K562 (cell line): ENCODE measurements at regions not wholly inside any gene's neighbourhood (a gene's known extent, or its start where the extent isn't known, plus 50 kb on each side); places are given as distances from the start of the nearest gene placed in this dataset.

Source experiments
- ATAC-seq: fragments of 200-7000 bp; cut with Tn5 transposase; 3 replicates; pipeline ENCODE4 v1.9.1; 2020; ENCODE audit warnings: moderate library complexity
- BruUV-seq: library from RNA; stranded (reverse); fragments of 400-500 nt; replicated peaks from 2 replicates; lab custom pipeline; 2021; lab: Mats Ljungman, UMichigan
- CTCF ChIA-PET: fragments of 300-600 bp; formaldehyde crosslinking; extraction: SDS; loops from one replicate; lab custom pipeline; 2021; ENCODE audit warnings: low intra/inter-chr PET ratio; lab: Yijun Ruan, JAX
- POLR2A ChIA-PET: fragments of 300-600, 350-650 bp; sonication (Branson Sonifier 250); formaldehyde crosslinking; extraction: SDS; loops from one replicate; lab custom pipeline; 2021; ENCODE audit warnings: antibody characterized with exemption, inconsistent platforms; lab: Yijun Ruan, JAX
- DNase-seq, 4 experiments: peaks; one replicate each; pipeline versions ENCODE4 v3.0.0 to v3.0.0-alpha.2; 2011 to 2018; ENCODE audit warnings: low spot score in 3 of 4, mixed read lengths in 3 of 4; ENCODE audit errors: extremely low read depth in 1 of 4
- FAIRE-seq: peaks from 2 replicates; lab custom pipeline; 2011; peaks lifted over from hg19 to GRCh38; lab: Jason Lieb, UNC
- H2AFZ ChIP-seq: 2 replicates; pipeline ENCODE4 v1.6.0; 2011; ENCODE audit warnings: low read depth, low read length, control low read depth, inconsistent platforms
- H3K27ac ChIP-seq: fragments of 200-600 bp; 3 replicates; pipeline ENCODE4 v1.8.0; 2011; ENCODE audit warnings: low read depth, mild to moderate bottlenecking, control low read depth, inconsistent platforms, low read length, moderate library complexity, mixed read lengths; ENCODE audit errors: extremely low read depth
- H3K27me3 ChIP-seq, 2 experiments: fragments of 300-600 bp in 1 of 2; 2 replicates in 1 of 2; 3 replicates in 1 of 2; pipeline versions ENCODE4 v1.6.0 to v1.8.0; 2011; ENCODE audit warnings: inconsistent platforms in 2 of 2, low read length in 2 of 2, mild to moderate bottlenecking in 1 of 2, mixed read lengths in 1 of 2, moderate library complexity in 1 of 2; ENCODE audit not compliant: control insufficient read depth in 2 of 2, insufficient read depth in 2 of 2
- H3K36me3 ChIP-seq: fragments of 300-600 bp; 3 replicates; pipeline ENCODE4 v1.8.0; 2011; ENCODE audit warnings: mild to moderate bottlenecking, low read length, inconsistent platforms; ENCODE audit not compliant: control insufficient read depth, insufficient read depth
- H3K4me1 ChIP-seq, 2 experiments: fragments of 200-600 bp in 1 of 2; replicated peaks in 1 of 2; 2 replicates in 1 of 2; 3 replicates in 1 of 2; pipeline versions ENCODE4 v1.5.1 to v1.8.0; 2011; ENCODE audit warnings: inconsistent platforms in 2 of 2, low read length in 2 of 2, mild to moderate bottlenecking in 1 of 2, mixed read lengths in 1 of 2, moderate library complexity in 1 of 2; ENCODE audit not compliant: control insufficient read depth in 2 of 2, insufficient read depth in 2 of 2
- H3K4me2 ChIP-seq: 2 replicates; pipeline ENCODE4 v1.6.1; 2011; ENCODE audit warnings: low read length, control low read depth, inconsistent platforms, mixed read lengths; ENCODE audit not compliant: insufficient read depth
- H3K4me3 ChIP-seq: fragments of 200-600 bp; sonication (generic), shearing (Covaris generic); 2 replicates; pipeline ENCODE4 v1.5.1; 2016; ENCODE audit warnings: control low read depth, inconsistent platforms
- H3K79me2 ChIP-seq: fragments of 200-600 bp; 3 replicates; pipeline ENCODE4 v1.8.0; 2011; ENCODE audit warnings: low read length, inconsistent platforms; ENCODE audit not compliant: control insufficient read depth, insufficient read depth
- H3K9ac ChIP-seq, 2 experiments: 2 replicates each; pipeline versions ENCODE4 v1.6.0 to v1.6.1; 2011; ENCODE audit warnings: low read depth in 2 of 2, low read length in 2 of 2, control low read depth in 1 of 2, inconsistent platforms in 1 of 2, mild to moderate bottlenecking in 1 of 2, mixed read lengths in 1 of 2; ENCODE audit not compliant: insufficient read depth in 1 of 2
- H3K9me1 ChIP-seq: one replicate; pipeline ENCODE4 v1.6.0; 2011; ENCODE audit warnings: inconsistent platforms, mild to moderate bottlenecking, low read length, moderate library complexity; ENCODE audit not compliant: control insufficient read depth, insufficient read depth
- H3K9me3 ChIP-seq: replicated peaks from 2 replicates; pipeline ENCODE4 v1.5.1; 2011; ENCODE audit warnings: low read depth, low read length, inconsistent platforms; ENCODE audit not compliant: control insufficient read depth, insufficient read depth
- H4K20me1 ChIP-seq: replicated peaks from 2 replicates; pipeline ENCODE4 v1.6.1; 2011; ENCODE audit warnings: low read length, inconsistent platforms, mixed read lengths; ENCODE audit not compliant: control insufficient read depth, insufficient read depth
- ATF1 ChIP-seq, 2 experiments: fragments of 450-650 bp in 1 of 2; IDR thresholded peaks; 2 replicates each; pipeline ENCODE4 v1.6.1; 2016; ENCODE audit warnings: missing compliant biosample characterization in 1 of 2, missing genetic modification characterization in 1 of 2
- CTCF ChIP-seq, 3 experiments: IDR thresholded peaks in 2 of 3; conservative IDR thresholded peaks in 1 of 3; 2 replicates each; pipeline ENCODE4 v1.5.1; 2011 to 2012; ENCODE audit warnings: low read length in 3 of 3, mild to moderate bottlenecking in 3 of 3, control low read depth in 2 of 3, improper control_type of control experiment in 1 of 3, inconsistent platforms in 1 of 3, low read depth in 1 of 3, mixed read lengths in 1 of 3, moderate library complexity in 1 of 3; ENCODE audit not compliant: insufficient read depth in 2 of 3
- ESRRB ChIP-seq: fragments of 250-450 bp; sonication (Bioruptor Pico); IDR thresholded peaks from 2 replicates; pipeline ENCODE4 v1.5.0; 2020; ENCODE audit warnings: mild to moderate bottlenecking, moderate library complexity, borderline replicate concordance
- TSHZ1 ChIP-seq: fragments of 250-450 bp; sonication (Bioruptor Pico); IDR thresholded peaks from 2 replicates; pipeline ENCODE4 v1.4.0; 2020; ENCODE audit warnings: mild to moderate bottlenecking, moderate library complexity
- ZNF121 ChIP-seq: sonication (generic); formaldehyde crosslinking; conservative IDR thresholded peaks from 2 replicates; pipeline ENCODE4 v1.8.0; 2022; ENCODE audit warnings: missing genetic modification reagents
- ZNF140 ChIP-seq: fragments of 250-450 bp; sonication (Bioruptor Pico); IDR thresholded peaks from 2 replicates; pipeline ENCODE4 v1.8.0; 2021; ENCODE audit warnings: moderate library complexity, mild to moderate bottlenecking, inconsistent platforms
- ZNF592 ChIP-seq: fragments of 450-650 bp; IDR thresholded peaks from 2 replicates; pipeline ENCODE4 v1.6.1; 2017; ENCODE audit warnings: antibody characterized with exemption, mild to moderate bottlenecking
- WGBS: fragments of 100-300 bp; shearing (Covaris generic); methylation state at CpG from one replicate; pipeline ENCODE4 v1.1.6; 2016; ENCODE audit warnings: low coverage, mixed read lengths; ENCODE audit not compliant: insufficient coverage; ENCODE audit errors: missing lambda C conversion rate; 5-methylcytosine and 5-hydroxymethylcytosine counted together
- in situ Hi-C: fragments of 300-500 bp; cut with MboI; formaldehyde crosslinking; loops from 4 replicates; pipeline ENCODE4 v1.15.0; 2018; ENCODE audit warnings: inconsistent platforms, mixed read lengths
- intact Hi-C: fragments of 100-400 bp; cut with micrococcal nuclease; formaldehyde crosslinking; loops from 2 replicates; pipeline ENCODE4 v1.14.2; 2022
- TF ChIP-seq, protein P1 (sequence below): fragments of 450-650 bp; formaldehyde crosslinking; IDR thresholded peaks from 2 replicates; pipeline ENCODE4 v1.4.0; 2020; ENCODE audit warnings: mild to moderate bottlenecking, moderate library complexity

- no peak for TF ChIP-seq ZNF592
- TF ChIP-seq ATF1 (CRISPR knock-in tag; IDR thresholded peaks at IDR 0.05), result no peak
- TF ChIP-seq ATF1 (tag; IDR thresholded peaks at IDR 0.05), result no peak
- TF ChIP-seq, all 486 proteins: peak for 0
Measured at GRCh38 chr2:146317959-146318358, 1526.9 kb upstream of the ACVR2A start (continued).

DNA sequence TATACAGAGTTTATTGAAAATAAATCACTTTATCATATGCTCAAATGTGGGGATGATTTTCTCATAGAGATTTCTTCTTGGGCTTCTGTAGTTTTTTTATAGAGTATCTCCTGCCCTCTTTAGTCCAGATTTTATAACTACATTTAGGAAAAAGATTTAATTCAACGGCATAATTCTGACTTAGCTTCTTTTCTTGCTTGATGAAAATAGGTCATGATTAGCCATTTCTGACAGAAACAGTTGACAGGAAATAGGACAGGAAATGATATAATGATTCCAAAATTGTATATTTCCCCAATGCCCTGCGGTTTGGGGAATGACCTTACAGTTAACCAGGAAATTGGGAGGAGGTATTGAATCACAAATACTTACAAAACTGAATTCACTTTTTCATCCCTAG, 1531.9 kb upstream of the ACVR2A start:
- Histone ChIP-seq H4K20me1 (no peaks in the 10 kb centered on the region), H3K4me2 (no peak overlapping the region), H3K9me3 (no peaks in the 10 kb centered on the region), H3K79me2 (no peaks in the 10 kb centered on the region), H3K4me3 (no peak overlapping the region), H3K9ac (no peak overlapping the region), H3K36me3 (no peaks in the 10 kb centered on the region), H3K27ac (no peak overlapping the region), H3K4me1 (no peaks in the 10 kb centered on the region), H3K9me1 (no peaks in the 10 kb centered on the region), H3K27me3 (no peaks in the 10 kb centered on the region), H2AFZ (no peak overlapping the region)
- CTCF ChIA-PET, result no interaction called here
- DNase-seq (no peak), ATAC-seq (no peak), FAIRE-seq (no peak)
- POLR2A ChIA-PET, result no interaction called here
- WGBS, result 3% methylated on average over 2 of the region's 2 CpGs
- intact Hi-C loops, result no loop called here
- in situ Hi-C loops, result no loop called here
- no TSS peak for BruUV-seq
- TF ChIP-seq ESRRB (CRISPR knock-in tag) (no peak), CTCF (IDR thresholded peaks at IDR 0.05 in 2 of 3, conservative IDR thresholded peaks at IDR 0.05 in 1 of 3; ENCODE audit: insufficient read depth in 2 of 3, low read depth in 1 of 3, low read length in 3 of 3) (no peak), TSHZ1 (CRISPR knock-in tag) (no peak), ZNF121 (CRISPR knock-in tag) (no peak), ZNF140 (no peak)
- TF ChIP-seq, protein P1, sequence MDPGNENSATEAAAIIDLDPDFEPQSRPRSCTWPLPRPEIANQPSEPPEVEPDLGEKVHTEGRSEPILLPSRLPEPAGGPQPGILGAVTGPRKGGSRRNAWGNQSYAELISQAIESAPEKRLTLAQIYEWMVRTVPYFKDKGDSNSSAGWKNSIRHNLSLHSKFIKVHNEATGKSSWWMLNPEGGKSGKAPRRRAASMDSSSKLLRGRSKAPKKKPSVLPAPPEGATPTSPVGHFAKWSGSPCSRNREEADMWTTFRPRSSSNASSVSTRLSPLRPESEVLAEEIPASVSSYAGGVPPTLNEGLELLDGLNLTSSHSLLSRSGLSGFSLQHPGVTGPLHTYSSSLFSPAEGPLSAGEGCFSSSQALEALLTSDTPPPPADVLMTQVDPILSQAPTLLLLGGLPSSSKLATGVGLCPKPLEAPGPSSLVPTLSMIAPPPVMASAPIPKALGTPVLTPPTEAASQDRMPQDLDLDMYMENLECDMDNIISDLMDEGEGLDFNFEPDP, result no peak
